NCI-H2107 (cell line): ENCODE measurements at regions not wholly inside any gene's neighbourhood (a gene's known extent, or its start where the extent isn't known, plus 50 kb on each side); places are given as distances from the start of the nearest gene placed in this dataset.
"Not testable (repeated sequence)": the region's sequence is repeated elsewhere in the genome, so short reads cannot be mapped to it uniquely, and the experiment has no call there.

Experiments
- DNase-seq: peaks from one replicate; lab custom pipeline; 2025; lab: John Stamatoyannopoulos, UW

DNA sequence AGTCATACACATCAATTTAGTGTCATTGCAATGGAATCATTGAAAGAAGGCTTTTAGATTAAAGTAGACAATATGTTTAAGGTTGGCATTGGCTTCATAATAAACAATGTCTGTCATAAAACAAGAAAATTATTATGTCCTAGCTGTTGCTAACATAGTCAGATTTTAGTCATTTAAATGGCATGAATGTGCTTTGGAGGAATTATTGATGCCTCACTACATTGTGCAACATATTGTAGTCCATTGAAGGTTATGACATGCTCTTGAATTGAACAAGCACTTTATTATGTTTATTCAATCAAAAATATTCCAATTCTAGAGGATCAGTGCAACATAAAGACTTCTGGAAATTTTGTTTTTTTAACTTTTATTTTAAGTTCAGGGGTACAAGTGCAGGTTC is 489.8 kb upstream of the AMOT start:
- DNase-seq = no peak

GRCh38 chrX:113315927-113316326 is 475.3 kb upstream of the AMOT start:
- DNase-seq = no peak

- no peak for DNase-seq
These were observed 464.9 kb upstream of the AMOT start for GRCh38 chrX:113305496-113305895.

- DNase-seq = no peak
These were observed 459.9 kb upstream of the AMOT start for GRCh38 chrX:113300580-113300979.

DNA sequence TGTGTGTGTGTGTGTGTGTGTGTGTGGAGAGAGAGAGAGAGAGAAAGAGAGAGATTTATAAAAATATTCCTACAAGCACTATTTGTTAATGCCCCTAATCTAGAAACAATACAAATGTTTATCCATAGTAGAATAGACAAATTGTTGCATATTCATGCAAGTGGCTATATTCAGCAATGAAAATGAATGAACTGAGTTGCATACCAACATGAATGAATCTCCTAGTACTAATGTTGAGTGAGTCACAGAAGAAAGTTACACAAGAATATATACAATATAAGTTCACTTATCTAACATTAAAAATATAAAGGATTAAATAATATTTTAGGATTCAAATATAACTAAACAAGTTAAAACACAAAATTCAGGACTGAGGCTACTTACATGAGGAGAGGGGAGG is 456.8 kb upstream of the AMOT start:
- DNase-seq = no peak

DNA sequence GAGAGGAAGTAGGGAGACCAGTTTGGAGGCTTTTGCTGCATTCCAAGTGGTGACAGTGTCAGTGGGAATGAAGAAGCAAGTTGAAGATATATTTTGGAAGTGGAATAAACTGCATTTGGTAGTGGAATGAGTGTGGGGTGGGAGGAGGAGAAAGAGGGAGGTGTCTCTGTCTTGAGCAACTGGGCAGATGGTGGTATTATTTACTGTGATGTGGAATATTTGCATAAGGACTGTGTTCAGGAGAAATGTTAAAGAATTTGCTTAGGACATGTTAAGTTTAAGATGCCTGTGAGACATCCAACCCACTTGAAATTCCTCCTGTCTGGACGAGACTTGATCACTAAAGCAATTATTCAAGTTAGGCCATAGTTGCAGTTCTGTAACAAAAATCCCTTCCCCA is 448.9 kb upstream of the AMOT start:
- no peak for DNase-seq

DNA sequence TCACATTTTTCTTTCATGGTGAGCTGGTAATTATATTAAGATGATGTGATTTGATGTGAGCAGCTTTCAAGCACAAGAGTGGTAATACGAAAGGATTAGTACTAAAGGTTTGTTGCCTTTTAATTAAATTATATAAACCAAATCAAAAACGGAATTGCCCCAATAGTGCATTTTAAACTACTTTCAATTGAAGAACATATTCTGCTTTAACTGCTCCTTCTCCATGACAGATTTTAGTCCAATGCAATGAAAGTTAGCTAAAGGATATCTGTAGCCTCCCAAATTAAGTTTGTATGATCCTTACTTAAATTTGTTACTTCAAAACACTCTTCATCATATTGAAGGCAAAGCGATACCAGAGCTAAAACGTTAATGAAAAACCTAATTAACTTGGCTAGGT is 447.1 kb upstream of the AMOT start:
- DNase-seq = no peak

DNA sequence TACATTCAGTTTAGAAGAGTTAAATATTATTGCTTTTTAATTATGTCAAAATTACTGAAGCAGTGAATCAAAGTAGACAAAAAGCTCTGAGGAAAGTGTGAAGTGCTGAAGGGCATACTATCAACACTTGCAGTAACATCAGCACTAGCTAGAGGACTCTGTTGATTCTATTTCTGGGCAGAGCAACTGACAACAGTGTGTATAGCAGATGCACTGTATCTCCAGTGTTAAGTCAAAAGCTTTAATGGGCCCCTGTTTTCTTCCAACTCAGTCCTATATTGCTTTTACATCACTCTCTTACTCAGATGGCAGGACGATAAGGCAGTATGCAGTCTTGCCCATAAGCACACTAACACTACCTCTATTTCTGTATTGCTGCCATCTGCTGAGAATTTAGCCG is 435.2 kb upstream of the AMOT start:
- no peak for DNase-seq

GRCh38 chrX:113274791-113275190 is 434.2 kb upstream of the AMOT start:
- no peak for DNase-seq

DNA sequence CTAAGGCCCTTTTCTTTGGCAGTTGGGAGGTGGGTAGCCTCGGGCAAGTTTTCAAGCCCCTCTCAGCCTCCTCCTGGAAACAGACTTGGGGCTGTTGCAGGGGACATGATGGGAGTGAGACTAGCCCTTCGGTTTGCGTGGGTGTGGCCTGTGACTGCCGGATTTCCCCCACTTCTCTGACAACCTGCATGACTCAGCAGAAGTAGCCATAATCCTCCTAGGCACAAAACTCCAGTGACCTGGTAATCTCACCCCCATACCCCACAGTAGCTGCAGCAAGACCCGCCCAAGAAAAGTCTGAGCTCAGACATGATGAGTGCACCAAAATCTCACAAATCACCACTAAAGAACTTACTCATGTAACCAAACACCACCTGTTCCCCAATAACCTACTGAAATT is 433.7 kb upstream of the AMOT start:
- DNase-seq = no peak

- DNase-seq = no peak
These were observed 428.6 kb upstream of the AMOT start for GRCh38 chrX:113269203-113269602.

GRCh38 chrX:113260474-113260873 is 419.8 kb upstream of the AMOT start:
- no peak for DNase-seq

DNA sequence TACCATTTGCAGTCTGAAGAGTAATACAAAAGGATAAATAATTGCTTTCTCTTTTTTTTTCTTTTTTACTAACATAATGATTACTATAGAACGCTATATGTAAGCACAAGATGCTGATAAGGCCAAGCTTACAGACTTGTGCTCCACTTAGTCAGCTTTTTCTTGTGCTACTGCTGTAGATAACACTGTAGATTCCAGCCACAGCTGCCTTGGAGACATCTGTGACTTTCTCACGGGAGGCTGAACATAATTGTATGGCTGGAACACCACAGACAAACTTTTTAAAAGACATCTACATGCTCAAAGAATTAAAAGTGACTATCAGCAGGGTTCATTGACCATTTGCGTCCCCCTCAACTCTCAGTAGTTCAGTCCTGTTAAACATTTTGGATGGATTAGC is 381.7 kb upstream of the AMOT start:
- no peak for DNase-seq

DNA sequence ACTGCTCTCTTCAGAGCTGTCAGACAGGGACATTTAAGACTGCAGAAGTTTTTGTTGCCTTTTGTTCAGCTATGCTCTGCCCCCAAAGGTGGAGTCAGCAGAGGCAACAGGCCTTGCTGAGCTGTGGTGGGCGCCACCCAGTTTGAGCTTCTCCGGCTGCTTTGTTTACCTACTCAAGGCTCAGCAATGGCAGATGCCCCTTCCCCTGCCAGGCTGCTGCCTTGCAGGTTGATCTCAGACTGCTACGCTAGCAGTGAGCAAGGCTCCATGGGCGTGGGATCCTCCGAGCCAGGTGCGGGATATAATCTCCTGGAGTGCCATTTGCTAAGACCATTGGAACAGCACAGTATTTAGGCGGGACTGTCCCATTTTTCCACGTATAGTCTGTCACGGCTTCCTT is 371.4 kb upstream of the AMOT start:
- no peak for DNase-seq

GRCh38 chrX:113202601-113203000 is 362.0 kb upstream of the AMOT start:
- no peak for DNase-seq

DNA sequence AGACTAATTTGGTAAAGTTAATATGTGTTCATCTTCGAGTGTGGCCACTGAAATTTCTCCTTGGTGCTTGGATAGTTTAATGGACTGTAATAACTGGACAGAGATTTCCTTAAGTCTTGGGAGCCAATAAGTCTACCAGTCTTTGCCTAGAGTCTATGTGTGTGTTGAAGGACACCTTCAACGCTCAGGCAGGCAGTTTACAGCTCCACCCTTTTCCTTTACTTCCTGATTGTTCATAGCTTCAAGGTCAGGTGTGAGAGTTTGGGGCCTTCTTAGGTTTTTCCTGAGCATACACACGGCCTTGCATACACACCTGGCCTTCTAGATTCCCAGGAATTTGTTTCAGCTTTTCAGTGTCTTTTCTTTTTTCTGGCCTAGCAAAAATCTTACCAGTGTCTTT is 355.3 kb upstream of the AMOT start:
- no peak for DNase-seq

GRCh38 chrX:113192418-113192817 is 351.8 kb upstream of the AMOT start:
- no peak for DNase-seq

GRCh38 chrX:113157496-113157895 is 316.9 kb upstream of the AMOT start:
- no peak for DNase-seq

DNA sequence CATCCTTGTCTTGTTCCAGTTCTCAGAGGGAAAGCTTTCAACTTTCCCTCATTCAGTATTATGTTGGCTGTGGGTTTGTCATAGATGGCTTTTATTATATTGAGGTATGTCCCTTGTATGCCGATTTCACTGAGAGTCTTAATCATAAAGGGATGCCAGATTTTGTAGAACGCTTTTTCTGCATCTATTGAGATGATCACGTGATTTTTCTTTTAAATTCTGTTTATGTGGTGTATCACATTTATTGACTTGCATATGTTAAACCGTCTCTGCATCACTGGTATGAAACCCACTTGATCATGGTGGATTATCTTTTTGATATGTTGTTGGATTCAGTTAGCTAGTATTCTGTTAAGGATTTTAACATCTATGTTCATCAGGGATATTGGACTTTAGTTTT is 313.7 kb upstream of the AMOT start:
- DNase-seq = not testable (repeated sequence)

GRCh38 chrX:113136836-113137235 is 296.2 kb upstream of the AMOT start:
- no peak for DNase-seq

GRCh38 chrX:113133316-113133715 is 292.7 kb upstream of the AMOT start:
- no peak for DNase-seq

- no peak for DNase-seq
These were observed 284.1 kb upstream of the AMOT start for GRCh38 chrX:113124693-113125092.

- DNase-seq = no peak
These were observed 234.9 kb upstream of the AMOT start for GRCh38 chrX:113075521-113075920.

- DNase-seq = no peak
These were observed 219.1 kb upstream of the AMOT start for GRCh38 chrX:113059714-113060113.

GRCh38 chrX:113058634-113059033 is 218.0 kb upstream of the AMOT start:
- no peak for DNase-seq
